K562 (cell line): ENCODE measurements at regions not wholly inside any gene's neighbourhood (a gene's known extent, or its start where the extent isn't known, plus 50 kb on each side); places are given as distances from the start of the nearest gene placed in this dataset.

ENCODE experiments used
- ATAC-seq: fragments of 200-7000 bp; cut with Tn5 transposase; 3 replicates; pipeline ENCODE4 v1.9.1; 2020; ENCODE audit warnings: moderate library complexity
- BruUV-seq: library from RNA; stranded (reverse); fragments of 400-500 nt; replicated peaks from 2 replicates; lab custom pipeline; 2021; lab: Mats Ljungman, UMichigan
- CTCF ChIA-PET: fragments of 300-600 bp; formaldehyde crosslinking; extraction: SDS; loops from one replicate; lab custom pipeline; 2021; ENCODE audit warnings: low intra/inter-chr PET ratio; lab: Yijun Ruan, JAX
- POLR2A ChIA-PET: fragments of 300-600, 350-650 bp; sonication (Branson Sonifier 250); formaldehyde crosslinking; extraction: SDS; loops from one replicate; lab custom pipeline; 2021; ENCODE audit warnings: antibody characterized with exemption, inconsistent platforms; lab: Yijun Ruan, JAX
- DNase-seq, 4 experiments: peaks; one replicate each; pipeline versions ENCODE4 v3.0.0 to v3.0.0-alpha.2; 2011 to 2018; ENCODE audit warnings: low spot score in 3 of 4, mixed read lengths in 3 of 4; ENCODE audit errors: extremely low read depth in 1 of 4
- FAIRE-seq: peaks from 2 replicates; lab custom pipeline; 2011; peaks lifted over from hg19 to GRCh38; lab: Jason Lieb, UNC
- H2AFZ ChIP-seq: 2 replicates; pipeline ENCODE4 v1.6.0; 2011; ENCODE audit warnings: low read depth, low read length, control low read depth, inconsistent platforms
- H3K27ac ChIP-seq: fragments of 200-600 bp; 3 replicates; pipeline ENCODE4 v1.8.0; 2011; ENCODE audit warnings: low read depth, mild to moderate bottlenecking, control low read depth, inconsistent platforms, low read length, moderate library complexity, mixed read lengths; ENCODE audit errors: extremely low read depth
- H3K27me3 ChIP-seq, 2 experiments: fragments of 300-600 bp in 1 of 2; 2 replicates in 1 of 2; 3 replicates in 1 of 2; pipeline versions ENCODE4 v1.6.0 to v1.8.0; 2011; ENCODE audit warnings: inconsistent platforms in 2 of 2, low read length in 2 of 2, mild to moderate bottlenecking in 1 of 2, mixed read lengths in 1 of 2, moderate library complexity in 1 of 2; ENCODE audit not compliant: control insufficient read depth in 2 of 2, insufficient read depth in 2 of 2
- H3K36me3 ChIP-seq: fragments of 300-600 bp; 3 replicates; pipeline ENCODE4 v1.8.0; 2011; ENCODE audit warnings: mild to moderate bottlenecking, low read length, inconsistent platforms; ENCODE audit not compliant: control insufficient read depth, insufficient read depth
- H3K4me1 ChIP-seq, 2 experiments: fragments of 200-600 bp in 1 of 2; replicated peaks in 1 of 2; 2 replicates in 1 of 2; 3 replicates in 1 of 2; pipeline versions ENCODE4 v1.5.1 to v1.8.0; 2011; ENCODE audit warnings: inconsistent platforms in 2 of 2, low read length in 2 of 2, mild to moderate bottlenecking in 1 of 2, mixed read lengths in 1 of 2, moderate library complexity in 1 of 2; ENCODE audit not compliant: control insufficient read depth in 2 of 2, insufficient read depth in 2 of 2
- H3K4me2 ChIP-seq: 2 replicates; pipeline ENCODE4 v1.6.1; 2011; ENCODE audit warnings: low read length, control low read depth, inconsistent platforms, mixed read lengths; ENCODE audit not compliant: insufficient read depth
- H3K4me3 ChIP-seq: fragments of 200-600 bp; sonication (generic), shearing (Covaris generic); 2 replicates; pipeline ENCODE4 v1.5.1; 2016; ENCODE audit warnings: control low read depth, inconsistent platforms
- H3K79me2 ChIP-seq: fragments of 200-600 bp; 3 replicates; pipeline ENCODE4 v1.8.0; 2011; ENCODE audit warnings: low read length, inconsistent platforms; ENCODE audit not compliant: control insufficient read depth, insufficient read depth
- H3K9ac ChIP-seq, 2 experiments: 2 replicates each; pipeline versions ENCODE4 v1.6.0 to v1.6.1; 2011; ENCODE audit warnings: low read depth in 2 of 2, low read length in 2 of 2, control low read depth in 1 of 2, inconsistent platforms in 1 of 2, mild to moderate bottlenecking in 1 of 2, mixed read lengths in 1 of 2; ENCODE audit not compliant: insufficient read depth in 1 of 2
- H3K9me1 ChIP-seq: one replicate; pipeline ENCODE4 v1.6.0; 2011; ENCODE audit warnings: inconsistent platforms, mild to moderate bottlenecking, low read length, moderate library complexity; ENCODE audit not compliant: control insufficient read depth, insufficient read depth
- H3K9me3 ChIP-seq: replicated peaks from 2 replicates; pipeline ENCODE4 v1.5.1; 2011; ENCODE audit warnings: low read depth, low read length, inconsistent platforms; ENCODE audit not compliant: control insufficient read depth, insufficient read depth
- H4K20me1 ChIP-seq: replicated peaks from 2 replicates; pipeline ENCODE4 v1.6.1; 2011; ENCODE audit warnings: low read length, inconsistent platforms, mixed read lengths; ENCODE audit not compliant: control insufficient read depth, insufficient read depth
- ILK ChIP-seq: fragments of 450-650 bp; IDR thresholded peaks from 2 replicates; pipeline ENCODE4 v1.6.1; 2016; ENCODE audit warnings: missing genetic modification characterization, low read depth, mild to moderate bottlenecking, missing compliant biosample characterization, moderate library complexity, borderline replicate concordance
- NFE2L1 ChIP-seq: fragments of 450-650 bp; IDR thresholded peaks from 2 replicates; pipeline ENCODE4 v1.6.1; 2016; ENCODE audit warnings: missing genetic modification characterization, low read depth, mild to moderate bottlenecking, missing compliant biosample characterization, moderate library complexity, borderline replicate concordance
- TCF3 ChIP-seq: sonication (generic); formaldehyde crosslinking; IDR thresholded peaks from 2 replicates; pipeline ENCODE4 v1.4.0; 2020; ENCODE audit warnings: mild to moderate bottlenecking, missing genetic modification reagents
- ZBTB8A ChIP-seq: fragments of 450-650 bp; IDR thresholded peaks from 2 replicates; pipeline ENCODE4 v1.6.1; 2018; ENCODE audit warnings: mild to moderate bottlenecking, moderate library complexity; ENCODE audit not compliant: partially characterized antibody
- ZNF121 ChIP-seq: sonication (generic); formaldehyde crosslinking; conservative IDR thresholded peaks from 2 replicates; pipeline ENCODE4 v1.8.0; 2022; ENCODE audit warnings: missing genetic modification reagents
- ZNF165 ChIP-seq: fragments of 250-450 bp; sonication (Bioruptor Pico); IDR thresholded peaks from 2 replicates; pipeline ENCODE4 v1.4.0; 2020; ENCODE audit warnings: borderline replicate concordance
- ZNF24 ChIP-seq: fragments of 450-650 bp; IDR thresholded peaks from 2 replicates; pipeline ENCODE4 v1.6.1; 2016
- ZNF263 ChIP-seq: sonication (generic); formaldehyde crosslinking; IDR thresholded peaks from 2 replicates; pipeline ENCODE4 v1.8.0; 2022; ENCODE audit warnings: mild to moderate bottlenecking, missing genetic modification reagents, borderline replicate concordance
- ZNF717 ChIP-seq: fragments of 250-450 bp; sonication (Bioruptor Pico); IDR thresholded peaks from 2 replicates; pipeline ENCODE4 v1.5.0; 2021
- WGBS: fragments of 100-300 bp; shearing (Covaris generic); methylation state at CpG from one replicate; pipeline ENCODE4 v1.1.6; 2016; ENCODE audit warnings: low coverage, mixed read lengths; ENCODE audit not compliant: insufficient coverage; ENCODE audit errors: missing lambda C conversion rate; 5-methylcytosine and 5-hydroxymethylcytosine counted together
- in situ Hi-C: fragments of 300-500 bp; cut with MboI; formaldehyde crosslinking; loops from 4 replicates; pipeline ENCODE4 v1.15.0; 2018; ENCODE audit warnings: inconsistent platforms, mixed read lengths
- intact Hi-C: fragments of 100-400 bp; cut with micrococcal nuclease; formaldehyde crosslinking; loops from 2 replicates; pipeline ENCODE4 v1.14.2; 2022
- TF ChIP-seq, protein P1 (sequence below): sonication (generic); formaldehyde crosslinking; IDR thresholded peaks from 2 replicates; pipeline ENCODE4 v1.4.0; 2020; ENCODE audit warnings: mild to moderate bottlenecking, missing genetic modification reagents
- TF ChIP-seq, protein P2 (sequence below): fragments of 250-450 bp; sonication (Bioruptor Pico); IDR thresholded peaks from 2 replicates; pipeline ENCODE4 v1.6.1; 2021; ENCODE audit warnings: mild to moderate bottlenecking

DNA sequence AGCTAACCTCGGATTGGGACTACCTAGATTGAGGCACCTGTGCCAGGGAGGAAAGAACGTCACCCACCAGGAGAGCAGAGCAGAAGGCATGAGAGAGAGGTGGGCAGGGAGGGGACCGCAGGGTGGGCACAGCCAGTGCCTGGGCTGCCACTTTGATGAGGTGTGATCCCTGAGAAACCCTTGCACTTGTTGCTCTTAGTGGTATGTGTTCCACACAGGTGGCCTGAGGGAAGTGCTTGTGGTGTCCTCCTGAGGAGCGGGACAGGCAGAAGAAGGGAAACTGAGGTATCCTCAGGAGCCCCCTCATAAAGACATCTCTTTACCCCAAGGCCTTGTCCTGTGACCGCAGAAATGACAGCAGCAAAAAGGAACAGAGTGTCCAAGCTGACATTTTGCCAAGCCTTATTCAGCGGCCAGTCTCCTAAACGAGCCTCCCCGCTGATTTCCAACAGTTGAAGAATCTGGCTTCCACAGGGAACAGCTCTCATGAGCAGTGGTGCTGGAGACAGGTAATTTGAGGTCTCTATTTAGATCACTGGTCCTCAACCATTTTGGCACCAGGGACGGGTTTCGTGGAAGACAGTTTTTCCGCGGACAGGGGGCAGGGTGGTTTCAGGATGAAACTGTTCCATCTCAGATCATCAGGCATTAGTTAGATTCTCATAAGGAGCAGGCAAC lies 82.4 kb downstream of the FOXD1 start:
- Histone ChIP-seq H3K9me1 (no peaks in the 10 kb centered on the region), H3K36me3 (no peaks in the 10 kb centered on the region), H3K4me3 (no peak overlapping the region), H3K27me3 (peaks cover 8 to 23% of the 10 kb centered on the region in 2 experiments; a peak in 4 of 5 replicates), H3K4me2 (no peak overlapping the region), H3K79me2 (no peaks in the 10 kb centered on the region), H2AFZ (no peak overlapping the region), H3K27ac (no peak overlapping the region), H3K4me1 (no peaks in the 10 kb centered on the region), H4K20me1 (no peaks in the 10 kb centered on the region), H3K9me3 (no peaks in the 10 kb centered on the region), H3K9ac (no peak overlapping the region)
- CTCF ChIA-PET: no interaction called here
- POLR2A ChIA-PET: interaction anchor here (1.5 kb wide), 1 partner anchor 12 kb away, joined by 3 read pairs; no protein-coding TSS in a partner anchor
- TF ChIP-seq ZNF165 (CRISPR knock-in tag): no peak
- no peak for TF ChIP-seq ILK (tag)
- TF ChIP-seq TCF3: no peak
- no peak for TF ChIP-seq NFE2L1 (tag)
- no peak for TF ChIP-seq ZNF263 (CRISPR knock-in tag)
- TF ChIP-seq, protein P1, sequence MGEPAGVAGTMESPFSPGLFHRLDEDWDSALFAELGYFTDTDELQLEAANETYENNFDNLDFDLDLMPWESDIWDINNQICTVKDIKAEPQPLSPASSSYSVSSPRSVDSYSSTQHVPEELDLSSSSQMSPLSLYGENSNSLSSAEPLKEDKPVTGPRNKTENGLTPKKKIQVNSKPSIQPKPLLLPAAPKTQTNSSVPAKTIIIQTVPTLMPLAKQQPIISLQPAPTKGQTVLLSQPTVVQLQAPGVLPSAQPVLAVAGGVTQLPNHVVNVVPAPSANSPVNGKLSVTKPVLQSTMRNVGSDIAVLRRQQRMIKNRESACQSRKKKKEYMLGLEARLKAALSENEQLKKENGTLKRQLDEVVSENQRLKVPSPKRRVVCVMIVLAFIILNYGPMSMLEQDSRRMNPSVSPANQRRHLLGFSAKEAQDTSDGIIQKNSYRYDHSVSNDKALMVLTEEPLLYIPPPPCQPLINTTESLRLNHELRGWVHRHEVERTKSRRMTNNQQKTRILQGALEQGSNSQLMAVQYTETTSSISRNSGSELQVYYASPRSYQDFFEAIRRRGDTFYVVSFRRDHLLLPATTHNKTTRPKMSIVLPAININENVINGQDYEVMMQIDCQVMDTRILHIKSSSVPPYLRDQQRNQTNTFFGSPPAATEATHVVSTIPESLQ (CRISPR knock-in tag): no peak
- no peak for TF ChIP-seq ZNF121 (CRISPR knock-in tag)
- TF ChIP-seq ZNF24: no peak
- TF ChIP-seq ZNF717 (CRISPR knock-in tag): no peak
- no peak for TF ChIP-seq ZBTB8A
- TF ChIP-seq, protein P2, sequence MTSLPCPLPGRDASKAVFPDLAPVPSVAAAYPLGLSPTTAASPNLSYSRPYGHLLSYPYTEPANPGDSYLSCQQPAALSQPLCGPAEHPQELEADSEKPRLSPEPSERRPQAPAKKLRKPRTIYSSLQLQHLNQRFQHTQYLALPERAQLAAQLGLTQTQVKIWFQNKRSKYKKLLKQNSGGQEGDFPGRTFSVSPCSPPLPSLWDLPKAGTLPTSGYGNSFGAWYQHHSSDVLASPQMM (CRISPR knock-in tag): no peak
- under 1% methylated on average over 12 of the region's 12 CpGs for WGBS
- DNase-seq: no peak
- in situ Hi-C loops (no loop called here), intact Hi-C loops (no loop called here)
- no peak for ATAC-seq
- FAIRE-seq: no peak
- no TSS peak for BruUV-seq
